H1 (cell line): ENCODE measurements at regions not wholly inside any gene's neighbourhood (a gene's known extent, or its start where the extent isn't known, plus 50 kb on each side); places are given as distances from the start of the nearest gene placed in this dataset.

Experiments
- CTCF ChIA-PET: fragments of 300-600 bp; sonication (Branson Sonifier 250); formaldehyde crosslinking; loops from one replicate; lab custom pipeline; 2021; ENCODE audit not compliant: partially characterized antibody; lab: Charles Lee
- POLR2A ChIA-PET: fragments of 300-600 bp; sonication (Branson Sonifier 250); formaldehyde crosslinking; loops from one replicate; lab custom pipeline; 2021; ENCODE audit warnings: inconsistent platforms; ENCODE audit not compliant: partially characterized antibody; lab: Charles Lee
- DNase-seq, 2 experiments: peaks; one replicate each; pipeline versions ENCODE4 v3.0.0 to v3.0.0-alpha.2; 2010 to 2022; ENCODE audit warnings: low spot score in 2 of 2, low read depth in 1 of 2, mixed read lengths in 1 of 2
- FAIRE-seq: peaks from 2 replicates; lab custom pipeline; 2011; peaks lifted over from hg19 to GRCh38; lab: Jason Lieb, UNC
- H2AFZ ChIP-seq: 2 replicates; pipeline ENCODE4 v1.8.1; 2012; ENCODE audit warnings: low read length, inconsistent platforms
- H2AK5ac ChIP-seq: 2 replicates; pipeline ENCODE4 v1.6.1; 2013; ENCODE audit warnings: low read depth, low read length
- H2BK120ac ChIP-seq: replicated peaks from 2 replicates; pipeline ENCODE3; 2013; ENCODE audit warnings: low read depth, low read length, inconsistent platforms
- H2BK12ac ChIP-seq: 2 replicates; pipeline ENCODE4 v1.6.1; 2013; ENCODE audit warnings: low read depth, low read length
- H2BK15ac ChIP-seq: 2 replicates; pipeline ENCODE4 v1.6.1; 2013; ENCODE audit warnings: low read length
- H2BK20ac ChIP-seq: 2 replicates; pipeline ENCODE4 v1.6.1; 2013; ENCODE audit warnings: low read length
- H2BK5ac ChIP-seq: 2 replicates; pipeline ENCODE4 v1.6.1; 2013; ENCODE audit warnings: low read depth, low read length
- H3K14ac ChIP-seq: 2 replicates; pipeline ENCODE4 v1.6.1; 2013; ENCODE audit warnings: inconsistent platforms; ENCODE audit not compliant: insufficient read length
- H3K18ac ChIP-seq: 2 replicates; pipeline ENCODE4 v1.6.1; 2013; ENCODE audit warnings: low read length; ENCODE audit errors: extremely low read depth
- H3K23ac ChIP-seq: 2 replicates; pipeline ENCODE4 v1.6.1; 2013; ENCODE audit warnings: inconsistent platforms; ENCODE audit not compliant: insufficient read length
- H3K23me2 ChIP-seq: 2 replicates; pipeline ENCODE4 v1.6.1; 2013; ENCODE audit warnings: low read depth, low read length
- H3K27ac ChIP-seq: 2 replicates; pipeline ENCODE4 v1.6.1; 2011; ENCODE audit warnings: low read depth, low read length, inconsistent platforms
- H3K27me3 ChIP-seq, 4 experiments: replicated peaks in 1 of 4; 1 replicate in 1 of 4; 2 replicates in 3 of 4; pipeline versions ENCODE4 v1.6.1 to v1.8.1; 2011 to 2013; ENCODE audit warnings: low read length in 3 of 4, mild to moderate bottlenecking in 3 of 4, inconsistent platforms in 2 of 4, mixed read lengths in 2 of 4, moderate library complexity in 1 of 4; ENCODE audit not compliant: control insufficient read depth in 3 of 4, insufficient read depth in 3 of 4; ENCODE audit errors: extremely low read depth in 1 of 4
- H3K36me3 ChIP-seq, 4 experiments: 2 replicates each; pipeline versions ENCODE4 v1.6.1 to v1.8.1; 2011 to 2013; ENCODE audit warnings: mild to moderate bottlenecking in 4 of 4, low read length in 3 of 4, moderate library complexity in 2 of 4, control low read depth in 1 of 4, inconsistent platforms in 1 of 4; ENCODE audit not compliant: insufficient read depth in 4 of 4, control insufficient read depth in 2 of 4
- H3K4ac ChIP-seq: replicated peaks from 2 replicates; pipeline ENCODE3; 2013; ENCODE audit warnings: low read length, low read depth, mixed read lengths, inconsistent platforms; ENCODE audit not compliant: insufficient read length
- H3K4me1 ChIP-seq, 4 experiments: replicated peaks in 1 of 4; 1 replicate in 1 of 4; 2 replicates in 3 of 4; pipeline versions ENCODE4 v1.6.1 to v1.8.1; 2011 to 2013; ENCODE audit warnings: low read length in 3 of 4, inconsistent platforms in 2 of 4, mixed read lengths in 1 of 4; ENCODE audit not compliant: insufficient read depth in 4 of 4, control insufficient read depth in 3 of 4
- H3K4me2 ChIP-seq, 2 experiments: 2 replicates each; pipeline versions ENCODE4 v1.6.1 to v1.8.1; 2011 to 2013; ENCODE audit warnings: low read depth in 2 of 2, low read length in 2 of 2, control low read depth in 1 of 2, inconsistent platforms in 1 of 2, mild to moderate bottlenecking in 1 of 2; ENCODE audit not compliant: insufficient read depth in 1 of 2
- H3K4me3 ChIP-seq, 4 experiments: fragments of 200-600, 300-600 bp in 1 of 4; sonication (generic), shearing (Covaris generic), sonication (Bioruptor Twin) in 1 of 4; 2 replicates each; pipeline versions ENCODE4 v1.5.1 to v1.8.1; 2011 to 2016; ENCODE audit warnings: low read length in 4 of 4, low read depth in 3 of 4, control low read depth in 2 of 4, inconsistent platforms in 2 of 4, mild to moderate bottlenecking in 2 of 4, mixed read lengths in 1 of 4, moderate library complexity in 1 of 4; ENCODE audit not compliant: insufficient read depth in 2 of 4; ENCODE audit errors: extremely low read depth in 1 of 4
- H3K56ac ChIP-seq: replicated peaks from 2 replicates; pipeline ENCODE3; 2013; ENCODE audit warnings: low read depth, mild to moderate bottlenecking, mixed read lengths, low read length, inconsistent platforms; ENCODE audit not compliant: insufficient read length
- H3K79me1 ChIP-seq: 2 replicates; pipeline ENCODE4 v1.6.1; 2013; ENCODE audit warnings: low read depth, low read length, control low read depth
- H3K79me2 ChIP-seq, 2 experiments: 2 replicates each; pipeline versions ENCODE4 v1.6.1 to v1.8.1; 2012 to 2013; ENCODE audit warnings: low read length in 2 of 2, mild to moderate bottlenecking in 2 of 2, inconsistent platforms in 1 of 2; ENCODE audit not compliant: insufficient read depth in 2 of 2, control insufficient read depth in 1 of 2
- H3K9ac ChIP-seq, 4 experiments: replicated peaks in 1 of 4; 1 replicate in 1 of 4; 2 replicates in 3 of 4; pipeline versions ENCODE4 v1.6.1 to v1.8.1; 2011 to 2013; ENCODE audit warnings: low read depth in 3 of 4, low read length in 3 of 4, control low read depth in 2 of 4, mild to moderate bottlenecking in 2 of 4, moderate library complexity in 2 of 4, inconsistent platforms in 1 of 4; ENCODE audit errors: extremely low read depth in 1 of 4
- H3K9me3 ChIP-seq, 2 experiments: 2 replicates each; pipeline versions ENCODE4 v1.6.1 to v1.8.1; 2012 to 2013; ENCODE audit warnings: mild to moderate bottlenecking in 2 of 2, moderate library complexity in 2 of 2, control low read depth in 1 of 2, inconsistent platforms in 1 of 2, low read depth in 1 of 2, low read length in 1 of 2, mixed read lengths in 1 of 2; ENCODE audit not compliant: insufficient read depth in 2 of 2
- H4K20me1 ChIP-seq, 2 experiments: replicated peaks in 1 of 2; 2 replicates each; pipeline versions ENCODE3 to v1.8.1; 2011 to 2013; ENCODE audit warnings: inconsistent platforms in 2 of 2, low read length in 2 of 2, mild to moderate bottlenecking in 1 of 2; ENCODE audit not compliant: insufficient read depth in 2 of 2, control insufficient read depth in 1 of 2
- H4K5ac ChIP-seq: 2 replicates; pipeline ENCODE4 v1.6.1; 2013; ENCODE audit warnings: low read length, low read depth, mixed read lengths, inconsistent platforms; ENCODE audit not compliant: insufficient read length
- H4K8ac ChIP-seq: 2 replicates; pipeline ENCODE4 v1.8.0; 2013; ENCODE audit warnings: mild to moderate bottlenecking, moderate library complexity, low read length, inconsistent platforms; ENCODE audit not compliant: insufficient read depth; ENCODE audit errors: extremely low read depth
- H4K91ac ChIP-seq: replicated peaks from 2 replicates; pipeline ENCODE3; 2013; ENCODE audit warnings: low read length, mixed read lengths, inconsistent platforms; ENCODE audit not compliant: insufficient read length
- CBX8 ChIP-seq: fragments of 300-800, 300-1000 bp; sonication (generic); IDR thresholded peaks from 2 replicates; pipeline ENCODE4 v1.7.1; 2016; ENCODE audit warnings: low read depth, low read length, borderline replicate concordance
- CEBPB ChIP-seq: IDR thresholded peaks from 2 replicates; pipeline ENCODE4 v1.6.1; 2012; ENCODE audit warnings: low read depth, low read length
- CHD1 ChIP-seq: IDR thresholded peaks from 2 replicates; pipeline ENCODE4 v1.6.1; 2012; ENCODE audit warnings: low read depth, low read length, improper control_type of control experiment
- JUND ChIP-seq: IDR thresholded peaks from 2 replicates; pipeline ENCODE4 v1.6.1; 2011; ENCODE audit warnings: mild to moderate bottlenecking, improper control_type of control experiment, low read length
- KDM1A ChIP-seq: fragments of 200-600, 300-600 bp; sonication (generic); IDR thresholded peaks from 2 replicates; pipeline ENCODE4 v1.7.1; 2016; ENCODE audit warnings: mild to moderate bottlenecking, low read length, borderline replicate concordance
- MAFK ChIP-seq: IDR thresholded peaks from 2 replicates; pipeline ENCODE4 v1.6.1; 2012; ENCODE audit warnings: low read depth, mild to moderate bottlenecking, improper control_type of control experiment, low read length
- PHF8 ChIP-seq: fragments of 200-600 bp; sonication (generic); conservative IDR thresholded peaks from 2 replicates; pipeline ENCODE4 v1.7.1; 2012; ENCODE audit warnings: low read depth, mild to moderate bottlenecking, inconsistent platforms, low read length, moderate library complexity
- POLR2A ChIP-seq, 2 experiments: IDR thresholded peaks; 1 replicate in 1 of 2; 2 replicates in 1 of 2; pipeline ENCODE4 v1.6.1; 2011; ENCODE audit warnings: low read depth in 2 of 2, low read length in 2 of 2, mild to moderate bottlenecking in 2 of 2; ENCODE audit errors: control extremely low read depth in 1 of 2
- SUZ12 ChIP-seq: fragments of 200-600 bp; sonication (generic); IDR thresholded peaks from 2 replicates; pipeline ENCODE4 v1.6.1; 2012; ENCODE audit warnings: mild to moderate bottlenecking, inconsistent platforms, low read length, moderate library complexity, mixed read lengths
- TCF12 ChIP-seq: IDR thresholded peaks from 2 replicates; pipeline ENCODE4 v1.6.1; 2011; ENCODE audit warnings: low read depth, mild to moderate bottlenecking, low read length
- WGBS, 2 experiments: shearing (Covaris generic) in 1 of 2; methylation state at CpG; one replicate each; pipeline versions ENCODE4 v1.1.6 to v1.1.7; 2013 to 2015; ENCODE audit warnings: low lambda C conversion rate in 2 of 2, mixed read lengths in 2 of 2, inconsistent platforms in 1 of 2, low coverage in 1 of 2, missing lambda C conversion rate in 1 of 2; ENCODE audit not compliant: insufficient replicate concordance in 2 of 2, insufficient coverage in 1 of 2, insufficient read length in 1 of 2; ENCODE audit errors: extremely low coverage in 1 of 2, missing lambda C conversion rate in 1 of 2; 5-methylcytosine and 5-hydroxymethylcytosine counted together
- TF ChIP-seq, protein P1 (sequence below): IDR thresholded peaks from 2 replicates; pipeline ENCODE4 v1.6.1; 2012; ENCODE audit warnings: inconsistent platforms

DNA sequence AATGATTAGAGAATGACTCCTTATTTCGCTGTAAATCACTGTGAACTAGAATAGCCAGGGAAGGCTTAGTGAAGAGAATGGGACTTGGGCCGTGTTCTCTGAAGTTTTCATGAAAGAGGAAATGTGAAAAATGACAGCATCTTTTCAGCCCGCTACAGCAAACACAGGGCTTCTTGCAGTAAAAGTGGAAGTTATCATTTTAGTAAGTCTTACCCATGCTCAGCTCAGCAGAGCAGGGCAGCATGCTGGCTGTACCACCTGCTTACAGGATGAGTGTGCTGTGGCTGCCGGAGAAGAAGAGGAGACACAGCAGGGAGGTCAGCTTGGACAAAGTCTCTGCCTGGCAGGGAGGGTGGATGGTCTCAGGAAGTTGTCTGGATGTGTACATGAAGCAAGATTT is 300.7 kb upstream of the DLGAP1 start:
- H3K9ac ChIP-seq, result no peak overlapping the region
- no peak overlapping the region for H2BK15ac ChIP-seq
- H4K20me1 ChIP-seq, result no peaks in the 10 kb centered on the region
- POLR2A ChIA-PET, result no interaction called here
- no peak overlapping the region for H4K5ac ChIP-seq
- no peak for FAIRE-seq
- no peaks in the 10 kb centered on the region for H3K36me3 ChIP-seq
- no peak overlapping the region for H3K4me2 ChIP-seq
- H4K8ac ChIP-seq, result no peak overlapping the region
- H3K4me3 ChIP-seq, result no peak overlapping the region
- H3K9me3 ChIP-seq, result no peaks in the 10 kb centered on the region
- H3K23ac ChIP-seq, result no peak overlapping the region
- CTCF ChIA-PET, result interaction anchor here (2.2 kb wide), 1 partner anchor 267 kb away, joined by 7 read pairs; no protein-coding TSS in a partner anchor
- no peak overlapping the region for H3K18ac ChIP-seq
- no peak overlapping the region for H3K27ac ChIP-seq
- no peak overlapping the region for H3K14ac ChIP-seq
- H2BK20ac ChIP-seq, result no peak overlapping the region
- H3K79me2 ChIP-seq, result no peaks in the 10 kb centered on the region
- H4K91ac ChIP-seq, result no peak overlapping the region
- no peak overlapping the region for H2BK120ac ChIP-seq
- no peaks in the 10 kb centered on the region for H3K27me3 ChIP-seq
- no peak overlapping the region for H2AK5ac ChIP-seq
- no peaks in the 10 kb centered on the region for H3K23me2 ChIP-seq
- no peak overlapping the region for H3K4ac ChIP-seq
- no peak overlapping the region for H2BK5ac ChIP-seq
- no peak for TF ChIP-seq KDM1A
- TF ChIP-seq PHF8, result no peak
- TF ChIP-seq CBX8, result no peak
- no peak for TF ChIP-seq TCF12
- no peak for TF ChIP-seq SUZ12
- TF ChIP-seq, protein P1, sequence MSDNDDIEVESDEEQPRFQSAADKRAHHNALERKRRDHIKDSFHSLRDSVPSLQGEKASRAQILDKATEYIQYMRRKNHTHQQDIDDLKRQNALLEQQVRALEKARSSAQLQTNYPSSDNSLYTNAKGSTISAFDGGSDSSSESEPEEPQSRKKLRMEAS, result no peak
- TF ChIP-seq JUND, result no peak
- no peak for TF ChIP-seq CEBPB
- no peak for TF ChIP-seq MAFK
- TF ChIP-seq POLR2A (IDR thresholded peaks at IDR 0.05; ENCODE audit: control extremely low read depth in 1 of 2, low read depth in 2 of 2, low read length in 2 of 2), result no peak
- no peak for TF ChIP-seq CHD1
- TF ChIP-seq, all 59 proteins: peak for 0
- WGBS, 2 experiments, result 94% methylated on average over 4 of the region's 4 CpGs; no CpG with 5 or more reads in 1 of the 2 experiments
- Histone ChIP-seq H3K4me1 (no peaks in the 10 kb centered on the region; a peak in 1 of 7 replicates), H3K79me1 (no peaks in the 10 kb centered on the region), H2BK12ac (no peak overlapping the region), H3K56ac (no peak overlapping the region), H2AFZ (no peak overlapping the region)
- DNase-seq, result no peak
